CD4-positive, alpha-beta T cell treated with Interleukin-15 for 4 hours (primary cell): ENCODE measurements at regions not wholly inside any gene's neighbourhood (a gene's known extent, or its start where the extent isn't known, plus 50 kb on each side); places are given as distances from the start of the nearest gene placed in this dataset.
"Not testable (repeated sequence)": the region's sequence is repeated elsewhere in the genome, so short reads cannot be mapped to it uniquely, and the experiment has no call there.

Experiments
- DNase-seq: peaks from one replicate; pipeline ENCODE4 v3.0.0-alpha.2; 2020; ENCODE audit warnings: low spot score

- not testable (repeated sequence) for DNase-seq
Observed at GRCh38 chr15:62371683-62372082, 206.6 kb upstream of the C2CD4B start.

- no peak for DNase-seq
Observed at GRCh38 chr15:62377736-62378480, 212.8 kb upstream of the C2CD4B start.

- DNase-seq, result no peak
Observed at GRCh38 chr15:62378772-62379498, 213.8 kb upstream of the C2CD4B start.

GRCh38 chr15:62380011-62380410, 214.9 kb upstream of the C2CD4B start:
- DNase-seq, result no peak

GRCh38 chr15:62382046-62382445, 217.0 kb upstream of the C2CD4B start:
- DNase-seq, result no peak

- peak; percentile 33 for DNase-seq
Observed at GRCh38 chr15:62389885-62390790, 225.1 kb upstream of the C2CD4B start, which contains the start of gene TLN2. Gene TLN2, plus strand, starts transcription at chr15:62390550.

GRCh38 chr15:62390791-62391640, 225.9 kb upstream of the C2CD4B start:
- no peak for DNase-seq

- no peak for DNase-seq
Observed at GRCh38 chr15:62391641-62392262, 226.7 kb upstream of the C2CD4B start.

GRCh38 chr15:62392376-62392775, 227.3 kb upstream of the C2CD4B start:
- no peak for DNase-seq

GRCh38 chr15:62393196-62393595, 228.1 kb upstream of the C2CD4B start:
- DNase-seq, result no peak

- no peak for DNase-seq
Observed at GRCh38 chr15:62394079-62394478, 229.0 kb upstream of the C2CD4B start.

GRCh38 chr15:62400778-62401177, 235.7 kb upstream of the C2CD4B start:
- no peak for DNase-seq

GRCh38 chr15:62402687-62403086, 237.6 kb upstream of the C2CD4B start:
- no peak for DNase-seq

GRCh38 chr15:62403164-62403809, 238.2 kb upstream of the C2CD4B start:
- no peak for DNase-seq

- DNase-seq, result no peak
Observed at GRCh38 chr15:62404194-62404985, 239.3 kb upstream of the C2CD4B start.

- no peak for DNase-seq
Observed at GRCh38 chr15:62406305-62406891, 241.3 kb upstream of the C2CD4B start.

GRCh38 chr15:62407216-62407615, 242.1 kb upstream of the C2CD4B start:
- no peak for DNase-seq

GRCh38 chr15:62407962-62408361, 242.9 kb upstream of the C2CD4B start:
- DNase-seq, result no peak

GRCh38 chr15:62409466-62409865, 244.4 kb upstream of the C2CD4B start:
- DNase-seq, result no peak
